Lung microvascular endothelial cell (primary cell): ENCODE measurements at regions not wholly inside any gene's neighbourhood (a gene's known extent, or its start where the extent isn't known, plus 50 kb on each side); places are given as distances from the start of the nearest gene placed in this dataset.
A peak's percentile ranks its signal among the peaks of the same experiment; 100 is the strongest.
"Not testable (repeated sequence)": the region's sequence is repeated elsewhere in the genome, so short reads cannot be mapped to it uniquely, and the experiment has no call there.

Source experiments
- DNase-seq, 2 donors: peaks; one replicate each; pipeline versions ENCODE4 v3.0.0 to v3.0.0-alpha.2; 2010; ENCODE audit warnings: low read depth in 2 of 2

GRCh38 chr19:23984911-23985310 lies 70.2 kb downstream of the ZNF726 start:
- not testable (repeated sequence) for DNase-seq

DNA sequence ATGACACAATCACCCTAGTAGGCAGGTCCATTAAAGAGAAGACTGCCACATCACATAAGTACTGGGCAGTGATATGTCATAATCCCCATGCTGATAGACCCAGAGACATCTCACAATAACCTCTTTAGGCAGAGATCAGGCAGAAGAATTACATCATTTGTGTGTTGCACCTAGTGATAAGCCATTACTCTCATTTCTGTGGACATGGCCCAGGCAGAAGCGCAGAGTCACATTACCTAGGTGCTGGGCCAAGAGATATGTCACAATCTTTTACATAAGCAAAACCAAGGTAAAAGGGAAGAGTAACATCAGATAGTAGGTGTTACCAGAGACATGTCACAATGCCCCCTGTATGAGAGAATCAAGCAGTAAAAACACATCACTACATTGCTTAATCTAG lies 71.9 kb downstream of the ZNF726 start:
- DNase-seq: no peak

GRCh38 chr19:23991170-23991569 lies 76.5 kb downstream of the ZNF726 start:
- DNase-seq: peak; percentile 74 to 88

GRCh38 chr19:23992348-23992747 lies 77.7 kb downstream of the ZNF726 start:
- DNase-seq: no peak

GRCh38 chr19:23993440-23993839 lies 78.8 kb downstream of the ZNF726 start:
- DNase-seq: no peak

- DNase-seq: peak in 1 of 2 donors; percentile 6
Observed at GRCh38 chr19:23996549-23996948, 81.9 kb downstream of the ZNF726 start.

DNA sequence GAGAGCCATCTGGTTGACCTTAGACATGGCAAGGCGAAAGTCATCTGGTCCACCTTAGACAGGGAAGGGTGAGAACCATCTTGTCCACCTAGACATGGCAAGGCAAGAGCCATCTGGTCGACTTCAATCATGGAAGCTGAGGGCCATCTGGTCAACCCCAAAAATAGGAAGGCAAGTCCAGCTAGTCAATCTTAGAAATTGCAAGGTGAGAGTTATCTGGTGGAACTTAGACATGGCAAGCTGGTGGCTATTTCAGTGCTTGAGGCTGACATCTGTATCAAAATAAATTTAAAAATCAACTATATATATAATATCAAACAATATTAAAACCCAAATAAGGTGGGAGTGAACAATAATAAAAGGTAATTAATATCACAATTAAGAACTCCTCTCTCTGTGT lies 83.9 kb downstream of the ZNF726 start:
- no peak for DNase-seq

GRCh38 chr19:23999821-24000610 lies 85.3 kb downstream of the ZNF726 start:
- DNase-seq: no peak

GRCh38 chr19:24000656-24001055 lies 86.0 kb downstream of the ZNF726 start:
- DNase-seq: no peak

- no peak for DNase-seq
Observed at GRCh38 chr19:24002256-24002945, 84.6 kb upstream of the ZNF254 start.

- DNase-seq: no peak
Observed at GRCh38 chr19:24003537-24003936, 83.5 kb upstream of the ZNF254 start.

GRCh38 chr19:24004166-24004565 lies 82.8 kb upstream of the ZNF254 start:
- no peak for DNase-seq

GRCh38 chr19:24029941-24030636 lies 56.9 kb upstream of the ZNF254 start:
- DNase-seq: no peak

GRCh38 chr19:24032651-24033050 lies 54.3 kb upstream of the ZNF254 start:
- no peak for DNase-seq

GRCh38 chr19:24033301-24033962 lies 53.6 kb upstream of the ZNF254 start:
- peak; percentile 93 to 95 for DNase-seq

GRCh38 chr19:24033963-24034342 lies 53.0 kb upstream of the ZNF254 start:
- DNase-seq: peak; percentile 67 to 72

DNA sequence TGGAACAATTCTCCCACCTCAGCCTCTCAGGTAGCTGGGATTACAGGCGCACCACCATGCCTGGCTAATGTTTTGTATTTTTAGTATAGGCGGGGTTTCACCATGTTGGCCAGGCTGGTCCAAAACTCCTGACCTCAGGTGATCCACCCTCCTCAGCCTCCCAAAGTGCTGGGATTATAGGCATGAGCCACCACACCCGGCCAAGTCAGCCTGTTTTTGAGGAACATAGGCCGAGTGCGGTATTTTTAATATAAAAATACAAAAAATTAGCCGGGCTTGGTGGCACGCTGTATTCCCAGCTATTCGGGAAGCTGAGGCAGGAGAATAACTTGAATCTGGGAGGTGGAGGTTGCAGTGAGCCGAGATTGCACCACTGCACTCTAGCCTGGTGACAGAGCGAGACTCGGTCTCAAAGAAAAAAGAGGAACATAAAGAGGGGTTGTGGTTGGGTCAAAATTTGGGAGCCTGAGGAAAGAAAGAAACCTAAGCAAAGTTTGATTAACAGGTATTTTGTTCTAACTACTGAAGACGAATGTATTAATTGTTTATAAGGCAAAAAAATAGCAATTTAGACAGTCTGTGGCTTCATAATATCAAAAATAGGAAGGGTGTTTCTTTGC lies 51.6 kb upstream of the ZNF254 start:
- not testable (repeated sequence) for DNase-seq
